ENCODE measurements at regions not wholly inside any gene's neighbourhood (a gene's known extent, or its start where the extent isn't known, plus 50 kb on each side); places are given as distances from the start of the nearest gene placed in this dataset.

DNA sequence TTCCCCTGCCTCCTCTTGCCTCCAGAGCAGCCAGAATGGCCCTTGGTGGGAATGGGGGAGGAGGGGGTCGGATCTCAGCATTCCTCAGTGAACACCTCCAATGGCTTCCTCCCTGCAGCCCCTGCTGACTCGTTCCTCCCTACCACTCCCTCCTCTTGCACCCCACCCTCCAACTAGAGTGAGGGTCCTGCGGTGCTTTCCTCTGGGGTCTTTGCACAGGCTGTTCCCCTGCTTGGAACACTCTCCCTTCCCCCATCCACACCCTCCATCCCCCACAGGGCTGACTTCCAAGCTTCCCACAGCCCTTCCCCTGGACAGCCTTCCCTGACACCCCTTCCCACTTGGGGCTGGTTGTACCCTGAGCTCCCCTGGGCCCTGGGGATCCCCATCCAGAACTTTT is 70.4 kb upstream of the NEK6 start:
- TF ChIP-seq CTCF (conservative IDR thresholded peaks at IDR 0.05; ENCODE audit: low read length) (no peak), EZH2phosphoT487 (IDR thresholded peaks at IDR 0.05; ENCODE audit: borderline replicate concordance, low read depth, low read length) (no peak)

All from OCI-LY7 (cell line).